Amygdala (tissue), 56 donors: ENCODE measurements at regions not wholly inside any gene's neighbourhood (a gene's known extent, or its start where the extent isn't known, plus 50 kb on each side); places are given as distances from the start of the nearest gene placed in this dataset.

Source experiments
- DNase-seq, 56 donors: peaks; one replicate each; lab custom pipeline; 2025; lab: John Stamatoyannopoulos, UW

DNA sequence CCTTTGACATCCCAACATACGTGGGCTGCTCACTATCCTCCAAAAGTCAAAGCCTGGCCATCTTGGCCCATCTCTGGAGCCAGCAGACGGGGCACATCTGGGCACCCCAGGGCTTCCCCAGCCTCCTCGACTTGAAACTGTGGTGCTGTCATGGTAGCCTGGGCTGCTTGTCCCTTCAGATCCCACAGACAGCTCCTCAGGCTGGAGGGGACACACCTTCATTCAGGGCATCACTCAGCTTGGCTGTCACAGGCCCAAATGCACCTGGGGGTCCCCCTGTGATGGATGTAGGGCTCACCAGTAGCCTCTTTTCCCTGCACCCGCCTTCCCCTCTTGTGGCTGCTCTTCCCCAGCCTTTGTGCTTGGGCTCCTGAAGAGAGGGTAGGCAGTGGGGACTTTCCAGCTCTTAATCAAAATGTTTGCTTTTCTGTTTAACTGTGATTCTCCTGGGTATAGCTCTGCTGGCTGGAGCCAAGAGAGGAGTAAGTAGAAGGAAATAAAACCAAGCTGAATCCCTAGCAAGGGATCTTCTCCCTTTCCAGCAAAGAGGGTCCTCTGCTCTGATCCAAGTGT is 92.3 kb downstream of the GYPC start:
- no peak for DNase-seq

DNA sequence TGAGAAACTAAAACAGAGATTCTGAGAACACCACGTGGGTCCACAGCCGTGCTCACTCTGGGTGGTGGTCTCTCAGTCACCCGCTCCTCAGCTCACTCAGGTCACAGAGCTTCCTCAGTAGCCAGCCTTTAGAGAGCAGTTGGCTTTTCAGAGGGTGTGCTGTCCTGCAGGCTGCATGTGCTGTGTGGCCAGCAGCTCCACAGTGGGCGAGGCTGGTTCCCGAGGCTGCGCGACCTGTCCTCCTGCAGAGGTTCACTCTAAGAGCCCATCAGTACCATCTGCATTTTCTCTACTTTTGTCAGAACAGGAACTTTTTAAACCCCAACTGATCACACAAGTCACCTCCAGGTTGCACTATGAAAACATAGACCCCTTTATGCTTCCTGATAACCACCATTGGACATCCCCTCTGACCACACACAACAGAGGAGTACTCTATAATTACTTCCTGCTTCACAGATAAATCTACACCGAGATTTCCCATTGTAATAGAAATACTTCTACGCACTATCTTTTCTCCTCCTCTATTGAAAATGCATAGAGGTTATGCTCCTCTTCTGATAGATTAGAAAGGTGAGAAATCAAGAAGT is 93.1 kb downstream of the GYPC start:
- DNase-seq = no peak

DNA sequence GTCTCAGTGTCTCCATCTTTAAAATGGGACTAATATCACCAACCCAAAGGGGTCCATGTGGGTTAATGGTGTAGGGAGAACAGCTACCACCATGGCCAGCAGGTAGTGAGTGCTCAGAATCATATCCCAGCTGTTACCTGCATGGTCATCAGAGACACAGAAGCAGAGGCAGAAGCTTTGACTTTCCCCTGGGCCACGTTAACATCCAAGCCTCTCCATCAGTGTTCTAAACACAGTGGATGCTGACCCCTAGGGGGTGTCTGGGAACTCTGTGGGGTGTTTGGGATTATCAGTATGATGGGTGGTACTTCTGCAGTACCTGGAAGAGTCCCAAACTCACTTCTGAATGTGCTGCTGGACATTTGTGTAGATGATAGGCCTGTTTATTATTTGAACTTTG is 93.6 kb downstream of the GYPC start:
- no peak for DNase-seq

DNA sequence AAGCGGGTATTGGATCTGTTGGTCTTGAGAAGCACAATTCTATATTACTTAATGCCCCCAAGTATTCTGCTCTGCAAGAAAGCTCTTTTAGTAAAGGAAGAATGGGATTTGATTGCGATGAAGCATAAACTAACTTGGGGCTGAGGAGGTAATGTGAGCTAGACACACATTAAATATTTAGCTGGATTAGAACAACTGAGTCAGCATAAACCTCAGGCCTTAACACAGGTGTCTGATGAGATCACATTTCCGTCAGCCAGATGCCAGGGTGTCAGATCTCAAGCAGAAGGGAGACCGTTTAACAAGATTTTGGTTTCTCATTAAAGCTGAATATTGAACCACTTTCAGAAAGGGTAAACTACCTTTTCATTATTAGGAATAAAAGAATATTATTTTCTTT is 94.5 kb downstream of the GYPC start:
- DNase-seq = no peak

DNA sequence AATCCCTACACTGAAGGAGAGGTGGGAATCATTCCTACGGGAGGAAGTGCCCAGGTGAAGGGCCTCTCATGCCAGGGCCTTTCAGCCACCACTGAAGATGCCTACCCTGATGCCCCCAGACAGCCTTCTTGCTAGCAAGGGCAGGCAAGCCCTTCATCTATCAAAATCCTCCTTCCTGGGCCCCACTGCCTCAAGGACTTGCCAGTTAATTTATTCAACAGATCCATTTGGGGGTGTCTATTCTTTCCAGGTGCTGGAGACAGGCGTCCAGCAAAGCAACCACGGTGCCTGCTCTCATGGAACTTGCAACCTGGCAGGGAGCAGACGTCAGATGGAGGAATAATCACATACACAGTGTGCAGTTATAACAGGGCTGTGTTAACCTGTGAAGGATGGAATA is 95.5 kb downstream of the GYPC start:
- no peak for DNase-seq

DNA sequence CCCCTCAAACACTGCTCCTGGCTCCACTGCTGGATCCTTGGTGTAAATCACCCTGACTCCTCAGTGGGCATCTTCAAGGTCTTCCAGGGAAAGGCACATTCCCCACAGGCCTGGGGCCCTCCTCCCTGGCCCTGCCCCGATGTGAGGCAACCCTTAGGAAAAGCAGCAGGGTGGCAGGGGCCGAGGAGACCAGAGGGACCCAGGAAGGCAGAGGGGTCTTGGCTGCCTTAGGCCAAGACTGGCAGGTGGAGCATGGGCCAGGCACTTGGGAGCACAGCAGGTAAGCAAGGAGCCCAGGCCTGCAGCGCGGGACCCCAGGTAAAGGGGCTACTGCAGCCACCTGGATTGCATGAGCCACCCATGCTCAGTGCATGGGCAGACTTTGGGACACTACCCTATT is 96.9 kb downstream of the GYPC start:
- DNase-seq = no peak

DNA sequence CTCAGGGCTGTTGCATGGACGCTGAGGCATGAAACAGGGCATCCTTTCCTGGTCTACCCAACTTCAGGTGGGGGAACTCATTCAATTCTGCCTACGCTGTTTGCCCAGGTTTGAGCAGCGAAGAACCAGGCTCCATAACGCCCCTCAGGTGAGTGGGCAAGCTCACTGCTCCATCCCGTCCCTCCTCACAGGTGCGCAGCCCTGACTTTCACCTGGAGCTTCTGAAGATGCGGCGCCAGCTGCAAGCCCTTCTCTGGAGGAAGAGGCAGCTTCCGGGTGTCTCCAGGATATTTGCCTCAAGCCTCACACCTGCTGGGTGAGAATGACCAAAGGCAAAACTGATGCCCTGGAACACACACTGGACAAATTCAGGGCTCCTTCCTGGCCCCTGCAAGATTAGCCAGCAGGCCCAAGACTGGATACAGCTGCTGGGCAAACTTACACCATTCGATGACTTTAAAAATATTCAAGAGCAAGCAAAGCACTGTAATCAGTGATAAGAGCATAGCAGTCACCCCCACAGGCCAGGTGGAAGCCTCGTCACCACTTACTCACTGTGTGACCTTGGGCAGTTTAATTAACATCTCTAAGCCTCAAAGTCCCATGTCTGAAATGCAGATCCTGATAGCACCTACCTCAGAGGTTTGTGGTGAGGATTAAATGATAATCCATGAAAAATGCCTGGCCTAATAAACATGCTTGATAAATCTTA is 97.7 kb downstream of the GYPC start:
- no peak for DNase-seq

DNA sequence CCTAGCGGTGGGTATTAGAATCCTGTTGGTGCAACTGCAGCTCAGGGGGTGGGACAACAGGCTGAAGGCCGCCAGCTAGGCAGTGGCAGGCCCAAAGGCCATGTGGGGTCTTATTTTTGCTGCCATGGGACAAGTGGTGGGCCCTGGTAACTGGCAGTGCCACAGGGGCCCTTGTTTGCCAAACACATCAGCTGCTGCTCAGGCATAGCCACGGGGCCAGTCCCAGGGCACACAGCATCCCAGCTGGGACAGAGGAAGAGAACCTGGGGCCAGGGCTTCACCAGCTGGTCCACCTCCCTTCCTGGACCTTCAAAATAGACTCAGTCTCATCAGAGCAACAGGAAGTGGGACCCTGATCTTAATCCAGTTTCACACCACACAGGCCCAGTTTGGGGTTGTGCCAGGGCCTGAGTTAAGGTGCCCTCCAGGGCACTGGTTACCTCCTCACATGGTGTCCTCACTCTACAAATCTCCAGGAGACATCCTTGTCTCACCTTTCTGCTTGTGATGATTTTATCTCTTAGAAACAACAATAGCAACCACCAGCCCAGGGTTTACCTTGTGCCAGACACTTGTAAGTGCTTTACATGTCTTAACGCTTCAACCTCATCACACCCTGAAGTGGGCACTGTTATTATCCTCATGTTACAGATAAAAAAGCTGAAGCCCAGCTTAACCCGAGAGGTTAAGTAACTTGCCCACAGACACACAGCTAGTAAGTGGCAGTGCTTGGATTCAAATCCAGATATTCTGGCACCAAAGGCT is 98.5 kb downstream of the GYPC start:
- no peak for DNase-seq

DNA sequence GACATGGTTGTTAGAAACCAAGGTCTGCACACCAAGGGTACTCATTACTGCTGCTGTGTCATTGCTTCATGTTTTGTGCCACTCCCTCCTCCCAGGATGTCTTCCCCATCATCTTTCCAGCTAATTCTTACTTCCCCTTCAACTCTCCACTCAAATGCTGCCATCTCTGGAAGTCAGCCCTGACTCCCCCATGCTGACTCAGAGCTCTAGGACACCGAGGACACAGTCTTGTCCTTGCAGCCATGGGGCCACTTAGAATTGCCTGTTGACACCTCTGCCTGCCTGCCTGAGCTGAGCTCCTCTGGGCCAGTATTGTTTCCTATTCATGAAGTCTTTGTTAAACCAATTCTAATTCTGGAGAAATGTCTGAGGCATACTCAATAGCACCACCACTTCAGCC is 100.2 kb downstream of the GYPC start:
- no peak for DNase-seq

DNA sequence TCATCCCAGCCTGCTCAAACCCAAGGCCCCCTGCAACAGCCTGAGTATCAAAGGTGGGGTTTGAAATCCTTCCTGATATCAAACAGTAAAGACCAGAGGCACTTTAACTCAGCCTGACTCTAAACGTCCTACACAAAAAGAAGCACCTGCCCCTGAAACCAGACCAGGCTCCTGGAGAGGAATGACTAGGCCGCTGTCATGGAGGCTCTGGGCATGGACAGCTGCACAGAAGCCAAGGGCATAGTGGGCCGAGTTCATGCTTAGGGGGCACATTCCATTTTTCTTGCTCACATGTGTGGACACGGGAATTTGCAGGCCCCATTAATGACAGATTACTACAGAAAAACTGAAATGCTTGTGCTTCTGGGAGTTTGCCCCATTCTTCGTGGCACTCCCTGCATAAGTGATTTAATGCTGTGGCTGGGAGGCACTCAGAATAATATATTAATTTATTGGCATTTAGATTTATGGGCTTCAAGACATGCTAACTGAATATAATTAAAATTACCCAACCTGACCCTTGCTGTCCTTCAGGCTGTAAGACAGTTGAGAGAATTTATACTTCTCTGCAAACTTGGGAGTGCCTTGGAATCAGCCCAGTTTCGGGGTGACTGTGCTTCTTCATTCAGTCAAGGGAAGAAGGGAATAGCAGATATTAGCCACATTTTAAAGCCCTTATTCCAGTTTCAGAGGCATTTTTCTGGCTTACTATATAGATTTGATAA is 105.5 kb downstream of the GYPC start:
- DNase-seq = peak in 2 of 56 donors; percentile 5 to 44

DNA sequence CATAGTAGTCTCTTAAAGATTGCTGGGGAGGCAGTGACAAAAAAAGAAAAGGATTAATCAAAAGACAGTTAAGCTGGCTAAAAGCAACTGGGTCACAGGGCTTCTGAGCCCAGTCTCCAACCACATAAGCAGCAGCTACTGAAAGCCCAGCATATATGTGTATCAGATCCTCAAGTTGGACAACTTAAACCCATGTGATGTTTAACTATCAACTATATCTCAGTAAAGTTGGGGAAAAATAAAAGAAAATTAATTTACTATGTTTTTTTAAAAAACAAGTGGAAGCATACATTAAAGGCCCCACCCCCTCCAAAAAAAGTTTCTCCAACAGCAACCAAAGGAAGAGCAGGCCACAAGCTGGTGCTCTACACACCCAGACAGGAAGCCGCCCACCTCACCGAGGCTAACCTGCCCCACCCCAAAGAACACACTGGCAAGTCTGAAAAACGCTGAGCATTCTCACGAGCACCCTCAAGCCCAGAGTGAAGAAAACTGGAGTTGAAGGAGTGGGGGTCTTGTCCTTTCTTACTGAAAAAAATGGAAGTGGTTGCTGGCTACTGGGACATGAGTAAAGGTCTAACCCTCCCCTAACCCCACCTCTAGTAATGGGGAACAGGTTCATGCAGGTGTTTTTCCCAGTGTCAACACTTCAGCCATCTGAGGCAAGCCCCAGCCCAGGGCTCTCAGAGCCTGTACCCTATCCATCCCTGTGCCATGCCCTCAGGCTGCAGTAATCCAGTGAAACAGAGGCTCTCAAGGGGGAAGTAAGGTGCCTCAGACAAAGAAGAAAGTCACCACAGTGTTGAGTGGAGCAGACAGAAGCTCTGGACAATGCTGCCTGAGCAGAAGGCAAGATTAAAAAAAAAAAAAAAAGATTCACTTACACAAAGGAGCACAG is 106.3 kb downstream of the GYPC start:
- DNase-seq = no peak

DNA sequence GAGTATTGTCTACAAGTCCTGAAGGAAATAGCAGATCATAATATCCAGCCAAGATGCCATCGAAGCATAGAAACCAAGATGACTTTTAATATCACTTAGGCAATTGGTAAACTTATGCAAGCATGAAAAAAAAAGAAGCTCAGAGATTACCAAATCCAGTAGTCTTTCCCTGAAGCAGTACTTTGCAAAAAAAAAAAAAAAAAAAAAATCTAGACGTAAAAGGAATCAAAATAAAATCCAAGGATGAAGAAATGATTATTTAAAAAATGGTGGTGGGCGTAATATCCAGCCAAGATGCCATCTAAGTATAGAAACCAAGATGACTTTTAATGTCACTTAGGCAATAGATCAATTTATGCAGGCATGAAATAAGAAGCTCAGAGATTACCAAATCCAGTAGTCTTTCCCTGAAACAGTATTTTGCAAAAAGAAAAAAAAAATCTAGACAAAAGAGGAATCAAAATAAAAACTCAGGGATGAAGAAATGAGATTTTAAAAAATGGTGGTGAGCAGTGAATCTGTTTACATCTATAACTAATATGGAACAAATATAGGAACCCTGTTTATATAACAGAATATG is 108.8 kb downstream of the GYPC start:
- no peak for DNase-seq

DNA sequence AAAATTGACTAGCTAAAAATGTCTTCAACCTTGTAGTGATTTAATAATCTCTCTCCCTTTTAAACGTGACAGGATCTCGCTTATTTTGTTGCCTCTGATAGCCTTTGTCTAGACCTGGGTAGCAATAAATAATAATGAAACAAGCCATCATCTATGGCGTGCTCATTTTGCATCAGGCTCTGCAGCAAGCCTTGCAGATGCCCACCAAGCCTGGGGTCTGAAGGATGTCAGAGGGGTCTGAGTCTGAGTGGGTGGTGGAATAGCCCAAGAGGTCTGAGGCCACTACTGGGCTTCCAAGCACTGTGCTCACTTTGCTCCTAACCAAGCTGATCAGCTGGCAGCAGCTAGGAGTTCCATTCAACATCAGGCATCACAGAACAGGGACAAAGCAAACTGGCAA is 109.4 kb downstream of the GYPC start:
- DNase-seq = no peak

DNA sequence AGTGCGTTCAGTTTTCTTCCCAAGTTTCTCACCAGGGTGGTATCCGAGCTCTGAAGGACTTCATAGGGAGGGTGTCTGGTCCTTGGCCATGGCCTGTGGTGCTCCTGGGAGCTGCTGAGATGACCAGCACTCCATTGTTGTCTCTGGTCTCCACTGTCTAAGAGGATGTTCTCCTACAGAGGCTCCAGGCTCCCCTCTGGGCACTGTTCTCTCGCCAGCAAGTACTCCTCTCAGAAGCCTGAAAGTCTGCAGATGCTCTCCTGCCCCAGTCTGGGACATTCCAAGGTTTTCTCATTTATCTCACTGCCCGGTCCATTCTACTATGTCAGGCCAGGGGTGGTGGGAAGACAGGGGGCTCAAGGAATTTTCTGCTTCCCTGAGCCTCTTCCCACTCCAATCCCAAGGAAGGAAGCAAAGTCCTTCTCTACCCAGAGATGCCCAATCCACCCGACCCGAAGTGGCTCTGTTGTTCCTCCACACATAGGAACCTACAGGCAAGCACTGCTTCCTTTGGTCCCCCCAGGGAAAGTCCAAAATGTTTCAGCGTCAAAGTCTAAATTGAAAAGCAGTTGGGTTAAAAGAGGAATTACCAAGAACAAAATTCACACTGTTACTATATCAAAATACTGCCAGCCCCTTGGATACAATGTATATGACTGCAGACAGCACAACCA is 110.5 kb downstream of the GYPC start:
- DNase-seq = no peak

DNA sequence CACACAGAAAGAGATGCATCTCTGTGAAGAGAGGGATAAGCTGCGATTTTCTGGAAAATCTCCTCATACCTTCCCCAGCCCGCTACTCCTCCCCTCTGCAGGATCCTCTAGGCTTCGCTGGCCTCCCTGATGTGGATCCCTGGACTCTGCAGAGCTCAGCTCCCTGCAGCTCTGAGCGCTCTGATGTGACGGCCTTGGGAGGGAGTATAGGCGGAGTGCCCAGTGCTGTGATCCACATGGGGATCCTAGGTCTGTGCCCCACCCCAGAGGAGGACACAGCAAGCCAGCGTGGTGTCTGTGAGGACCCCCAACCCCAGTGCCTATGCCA is 111.0 kb downstream of the GYPC start:
- no peak for DNase-seq

DNA sequence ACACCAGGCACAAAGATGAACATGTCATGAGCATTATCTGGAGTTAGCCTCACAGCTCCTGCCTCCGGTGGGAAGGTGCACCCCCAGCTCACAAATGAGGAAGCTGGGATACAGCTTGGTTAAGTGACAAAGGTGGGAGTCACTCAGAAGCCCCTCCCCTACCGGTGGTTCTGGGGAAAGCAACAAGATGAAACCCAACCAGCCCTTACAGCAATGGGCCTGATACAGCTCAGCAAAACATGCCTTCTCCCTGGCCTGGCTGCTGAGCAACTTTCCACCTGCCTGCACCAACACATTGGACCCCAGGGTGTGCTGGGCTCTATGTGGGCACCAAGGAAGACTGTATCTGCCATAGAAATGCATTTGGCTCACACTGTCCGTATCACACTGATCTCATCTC is 113.2 kb downstream of the GYPC start:
- no peak for DNase-seq

DNA sequence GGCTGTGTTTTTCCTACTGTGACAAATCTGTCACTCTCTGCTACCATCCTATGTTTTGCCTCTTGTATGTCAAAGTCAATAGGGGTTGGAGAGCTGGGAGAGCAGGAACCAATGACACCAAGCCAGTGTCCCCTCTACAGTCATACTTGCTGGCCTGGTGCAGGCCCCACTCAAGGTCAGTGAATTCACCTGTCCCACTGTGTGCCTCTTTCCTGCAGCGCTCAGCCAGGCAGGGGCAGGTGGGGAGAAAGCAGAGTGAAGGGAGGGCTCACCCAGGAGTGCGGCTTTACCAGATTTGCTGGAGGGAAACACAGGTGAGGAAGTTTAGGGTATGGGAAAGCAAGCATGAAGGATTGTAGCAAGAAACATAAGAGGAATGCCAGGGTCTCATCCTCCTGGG is 114.5 kb downstream of the GYPC start:
- no peak for DNase-seq

DNA sequence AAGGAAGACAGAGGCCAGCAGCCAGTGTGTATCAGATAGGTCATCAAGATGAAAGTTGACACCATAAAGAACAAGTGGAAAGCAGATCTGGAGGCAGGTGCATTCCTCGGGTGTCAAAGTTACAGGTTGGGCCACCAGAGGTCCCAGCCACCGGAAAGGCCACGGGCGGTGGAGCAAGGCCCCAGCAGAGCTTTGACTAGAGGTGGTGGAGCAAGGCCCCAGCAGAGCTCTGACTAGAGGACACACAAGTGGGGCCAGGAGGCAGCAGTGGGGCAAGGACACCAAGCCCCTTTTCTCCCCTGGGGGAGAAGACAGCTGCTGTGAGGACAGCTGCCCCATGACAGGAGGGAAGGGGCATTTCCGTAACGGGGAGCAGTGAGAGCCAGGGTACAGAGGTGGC is 115.1 kb downstream of the GYPC start:
- DNase-seq = no peak
